ENCODE measurements at regions not wholly inside any gene's neighbourhood (a gene's known extent, or its start where the extent isn't known, plus 50 kb on each side); places are given as distances from the start of the nearest gene placed in this dataset.

DNA sequence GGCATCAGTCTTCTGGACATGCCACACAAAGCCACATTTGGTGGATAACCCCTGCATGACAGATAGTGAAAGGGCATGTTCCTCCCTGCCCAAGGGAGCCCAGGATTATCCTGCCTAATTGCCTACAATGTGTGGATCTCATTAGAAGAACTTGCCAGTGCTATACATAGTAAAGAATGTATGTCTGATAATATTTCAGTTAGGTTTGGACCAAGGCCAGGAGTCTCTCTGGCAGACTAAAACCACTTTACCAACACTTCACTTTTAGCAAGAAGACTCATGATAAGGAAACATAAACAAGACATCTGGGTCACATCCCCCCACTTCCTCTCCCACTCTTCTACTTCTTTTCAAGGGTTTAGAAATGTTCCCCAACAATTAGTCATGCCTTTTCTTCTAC is 196.7 kb downstream of the MTERF1 start (continued):
- TF ChIP-seq KLF16 (IDR thresholded peaks at IDR 0.05), result 0 out of 2 replicates have a peak, but pooled peaks have one; percentile 18
- TF ChIP-seq, protein P1, sequence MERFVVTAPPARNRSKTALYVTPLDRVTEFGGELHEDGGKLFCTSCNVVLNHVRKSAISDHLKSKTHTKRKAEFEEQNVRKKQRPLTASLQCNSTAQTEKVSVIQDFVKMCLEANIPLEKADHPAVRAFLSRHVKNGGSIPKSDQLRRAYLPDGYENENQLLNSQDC (CRISPR knock-in tag; IDR thresholded peaks at IDR 0.05), result no peak
- no peak for TF ChIP-seq PHB (CRISPR knock-in tag; IDR thresholded peaks at IDR 0.05)
- no peak for TF ChIP-seq XRCC3 (IDR thresholded peaks at IDR 0.05)
- TF ChIP-seq, protein P2, sequence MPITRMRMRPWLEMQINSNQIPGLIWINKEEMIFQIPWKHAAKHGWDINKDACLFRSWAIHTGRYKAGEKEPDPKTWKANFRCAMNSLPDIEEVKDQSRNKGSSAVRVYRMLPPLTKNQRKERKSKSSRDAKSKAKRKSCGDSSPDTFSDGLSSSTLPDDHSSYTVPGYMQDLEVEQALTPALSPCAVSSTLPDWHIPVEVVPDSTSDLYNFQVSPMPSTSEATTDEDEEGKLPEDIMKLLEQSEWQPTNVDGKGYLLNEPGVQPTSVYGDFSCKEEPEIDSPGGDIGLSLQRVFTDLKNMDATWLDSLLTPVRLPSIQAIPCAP (CRISPR knock-in tag; IDR thresholded peaks at IDR 0.05; ENCODE audit: borderline replicate concordance), result no peak
- TF ChIP-seq ILF3 (IDR thresholded peaks at IDR 0.05; ENCODE audit: borderline replicate concordance), result no peak
- TF ChIP-seq RNF2 (IDR thresholded peaks at IDR 0.05), result peak; percentile 34; the same call in 1 of the 2 replicates
- no peak for TF ChIP-seq ZBED1 (IDR thresholded peaks at IDR 0.05)
- TF ChIP-seq, protein P3, sequence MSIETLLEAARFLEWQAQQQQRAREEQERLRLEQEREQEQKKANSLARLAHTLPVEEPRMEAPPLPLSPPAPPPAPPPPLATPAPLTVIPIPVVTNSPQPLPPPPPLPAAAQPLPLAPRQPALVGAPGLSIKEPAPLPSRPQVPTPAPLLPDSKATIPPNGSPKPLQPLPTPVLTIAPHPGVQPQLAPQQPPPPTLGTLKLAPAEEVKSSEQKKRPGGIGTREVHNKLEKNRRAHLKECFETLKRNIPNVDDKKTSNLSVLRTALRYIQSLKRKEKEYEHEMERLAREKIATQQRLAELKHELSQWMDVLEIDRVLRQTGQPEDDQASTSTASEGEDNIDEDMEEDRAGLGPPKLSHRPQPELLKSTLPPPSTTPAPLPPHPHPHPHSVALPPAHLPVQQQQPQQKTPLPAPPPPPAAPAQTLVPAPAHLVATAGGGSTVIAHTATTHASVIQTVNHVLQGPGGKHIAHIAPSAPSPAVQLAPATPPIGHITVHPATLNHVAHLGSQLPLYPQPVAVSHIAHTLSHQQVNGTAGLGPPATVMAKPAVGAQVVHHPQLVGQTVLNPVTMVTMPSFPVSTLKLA (conservative IDR thresholded peaks at IDR 0.05), result no peak
- no peak for TF ChIP-seq KLF10 (CRISPR knock-in tag; IDR thresholded peaks at IDR 0.05)
- no peak for TF ChIP-seq ZNF253 (CRISPR knock-in tag; conservative IDR thresholded peaks at IDR 0.05)
- 0 out of 2 replicates have a peak, but pooled peaks have one; percentile 19 for TF ChIP-seq FOSL1 (tag; conservative IDR thresholded peaks at IDR 0.05)
- TF ChIP-seq MBD2 (IDR thresholded peaks at IDR 0.05; ENCODE audit: borderline replicate concordance, low read depth), result peak; percentile 29; the same call in 1 of the 2 replicates
- no peak for TF ChIP-seq U2AF2 (optimal IDR thresholded peaks at IDR 0.05; ENCODE audit: low read depth, low read length)
- TF ChIP-seq TEAD1 (CRISPR knock-in tag; IDR thresholded peaks at IDR 0.05), result peak in 1 of 2 experiments; percentile 81; a peak in 1 of 4 replicates
- TF ChIP-seq HMGN3 (IDR thresholded peaks at IDR 0.05; ENCODE audit: borderline replicate concordance, extremely low read depth, insufficient read length, low read depth, low read length), result no peak
- TF ChIP-seq, protein P4, sequence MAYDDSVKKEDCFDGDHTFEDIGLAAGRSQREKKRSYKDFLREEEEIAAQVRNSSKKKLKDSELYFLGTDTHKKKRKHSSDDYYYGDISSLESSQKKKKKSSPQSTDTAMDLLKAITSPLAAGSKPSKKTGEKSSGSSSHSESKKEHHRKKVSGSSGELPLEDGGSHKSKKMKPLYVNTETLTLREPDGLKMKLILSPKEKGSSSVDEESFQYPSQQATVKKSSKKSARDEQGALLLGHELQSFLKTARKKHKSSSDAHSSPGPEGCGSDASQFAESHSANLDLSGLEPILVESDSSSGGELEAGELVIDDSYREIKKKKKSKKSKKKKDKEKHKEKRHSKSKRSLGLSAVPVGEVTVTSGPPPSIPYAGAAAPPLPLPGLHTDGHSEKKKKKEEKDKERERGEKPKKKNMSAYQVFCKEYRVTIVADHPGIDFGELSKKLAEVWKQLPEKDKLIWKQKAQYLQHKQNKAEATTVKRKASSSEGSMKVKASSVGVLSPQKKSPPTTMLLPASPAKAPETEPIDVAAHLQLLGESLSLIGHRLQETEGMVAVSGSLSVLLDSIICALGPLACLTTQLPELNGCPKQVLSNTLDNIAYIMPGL (CRISPR knock-in tag; IDR thresholded peaks at IDR 0.05), result no peak
- TF ChIP-seq TBL1XR1 (IDR thresholded peaks at IDR 0.05; ENCODE audit: low read length in 2 of 2), result 0 out of 4 replicates have a peak, but pooled peaks of 1 of the 2 experiments have one; percentile 50
- TF ChIP-seq KAT7 (CRISPR knock-in tag; IDR thresholded peaks at IDR 0.05; ENCODE audit: borderline replicate concordance), result no peak
- TF ChIP-seq HNRNPL (IDR thresholded peaks at IDR 0.05; ENCODE audit: low read depth, low read length), result no peak
- no peak for TF ChIP-seq NBN (IDR thresholded peaks at IDR 0.05; ENCODE audit: low read depth)
- no peak for TF ChIP-seq GTF2F1 (IDR thresholded peaks at IDR 0.05; ENCODE audit: low read depth, low read length)
- no peak for TF ChIP-seq ZNF780A (CRISPR knock-in tag; IDR thresholded peaks at IDR 0.05)
- TF ChIP-seq ZNF232 (CRISPR knock-in tag; IDR thresholded peaks at IDR 0.05), result no peak
- TF ChIP-seq BRF1 (IDR thresholded peaks at IDR 0.05; ENCODE audit: borderline replicate concordance, extremely low read depth, insufficient read length), result no peak
- TF ChIP-seq, protein P5, sequence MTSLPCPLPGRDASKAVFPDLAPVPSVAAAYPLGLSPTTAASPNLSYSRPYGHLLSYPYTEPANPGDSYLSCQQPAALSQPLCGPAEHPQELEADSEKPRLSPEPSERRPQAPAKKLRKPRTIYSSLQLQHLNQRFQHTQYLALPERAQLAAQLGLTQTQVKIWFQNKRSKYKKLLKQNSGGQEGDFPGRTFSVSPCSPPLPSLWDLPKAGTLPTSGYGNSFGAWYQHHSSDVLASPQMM (CRISPR knock-in tag; IDR thresholded peaks at IDR 0.05), result no peak
- no peak for TF ChIP-seq ZNF586 (CRISPR knock-in tag; conservative IDR thresholded peaks at IDR 0.05)
- TF ChIP-seq NELFE (IDR thresholded peaks at IDR 0.05; ENCODE audit: insufficient read depth, insufficient read length), result no peak
